Endothelial cell of umbilical vein (primary cell): ENCODE measurements at regions not wholly inside any gene's neighbourhood (a gene's known extent, or its start where the extent isn't known, plus 50 kb on each side); places are given as distances from the start of the nearest gene placed in this dataset.

Experiments
- BruUV-seq: library from RNA; stranded (reverse); fragments of 400-500 nt; replicated peaks from 2 replicates; lab custom pipeline; 2021; lab: Mats Ljungman, UMichigan
- CTCF ChIA-PET: fragments of 300-600, 350-600 bp; sonication (Branson Sonifier 250); formaldehyde crosslinking; loops from one replicate; lab custom pipeline; 2021; ENCODE audit warnings: antibody characterized with exemption, inconsistent platforms; lab: Charles Lee
- POLR2A ChIA-PET: fragments of 300-600, 350-600 bp; sonication (Branson Sonifier 250); formaldehyde crosslinking; loops from one replicate; lab custom pipeline; 2021; ENCODE audit warnings: antibody characterized with exemption, inconsistent platforms; lab: Charles Lee
- DNase-seq: peaks from one replicate; pipeline ENCODE4 v3.0.0-alpha.2; 2011; ENCODE audit warnings: low read depth, low spot score
- FAIRE-seq: peaks from 2 replicates; lab custom pipeline; 2011; peaks lifted over from hg19 to GRCh38; lab: Jason Lieb, UNC
- H2AFZ ChIP-seq: 2 replicates; pipeline ENCODE4 v1.6.0; 2012; ENCODE audit warnings: low read depth, low read length, control low read depth, inconsistent platforms
- H3K27ac ChIP-seq: 2 replicates; pipeline ENCODE4 v1.5.1; 2011; ENCODE audit warnings: low read depth, mild to moderate bottlenecking, control low read depth, low read length, moderate library complexity; ENCODE audit not compliant: insufficient read depth
- H3K27me3 ChIP-seq, 2 experiments: 2 replicates each; pipeline versions ENCODE4 v1.6.0 to v1.6.1; 2011; ENCODE audit warnings: low read length in 2 of 2, mixed read lengths in 1 of 2; ENCODE audit not compliant: control insufficient read depth in 2 of 2, insufficient read depth in 2 of 2
- H3K36me3 ChIP-seq, 2 experiments: 2 replicates in 1 of 2; 3 replicates in 1 of 2; pipeline ENCODE4 v1.5.1; 2011; ENCODE audit warnings: low read length in 2 of 2, mild to moderate bottlenecking in 1 of 2, moderate library complexity in 1 of 2; ENCODE audit not compliant: control insufficient read depth in 2 of 2, insufficient read depth in 2 of 2; ENCODE audit errors: extremely low read depth in 1 of 2
- H3K4me1 ChIP-seq: 3 replicates; pipeline ENCODE4 v1.5.1; 2011; ENCODE audit warnings: mild to moderate bottlenecking, low read length; ENCODE audit not compliant: control insufficient read depth, insufficient read depth; ENCODE audit errors: extremely low read depth
- H3K4me2 ChIP-seq: 2 replicates; pipeline ENCODE4 v1.6.1; 2011; ENCODE audit warnings: low read length, control low read depth, mixed read lengths; ENCODE audit not compliant: insufficient read depth
- H3K4me3 ChIP-seq, 3 experiments: fragments of 200-600 bp in 1 of 3; sonication (generic), shearing (Covaris generic) in 1 of 3; replicated peaks in 1 of 3; 2 replicates each; pipeline ENCODE4 v1.5.1; 2011 to 2016; ENCODE audit warnings: control low read depth in 3 of 3, low read length in 3 of 3, mild to moderate bottlenecking in 2 of 3, inconsistent platforms in 1 of 3, low read depth in 1 of 3, moderate library complexity in 1 of 3; ENCODE audit not compliant: insufficient read depth in 1 of 3
- H3K79me2 ChIP-seq: 2 replicates; pipeline ENCODE4 v1.6.0; 2012; ENCODE audit warnings: low read length, inconsistent platforms; ENCODE audit not compliant: control insufficient read depth, insufficient read depth
- H3K9ac ChIP-seq: replicated peaks from 2 replicates; pipeline ENCODE3; 2011; ENCODE audit warnings: low read length, control low read depth; ENCODE audit not compliant: insufficient read depth; ENCODE audit errors: extremely low read depth
- H3K9me1 ChIP-seq: replicated peaks from 3 replicates; pipeline ENCODE4 v1.6.0; 2011; ENCODE audit warnings: mild to moderate bottlenecking, low read length; ENCODE audit not compliant: control insufficient read depth, insufficient read depth; ENCODE audit errors: extremely low read depth
- H3K9me3 ChIP-seq: replicated peaks from 2 replicates; pipeline ENCODE4 v1.5.1; 2012; ENCODE audit warnings: low read length, inconsistent platforms; ENCODE audit not compliant: control insufficient read depth, insufficient read depth
- H4K20me1 ChIP-seq: replicated peaks from 2 replicates; pipeline ENCODE3; 2011; ENCODE audit warnings: mild to moderate bottlenecking, low read length; ENCODE audit not compliant: control insufficient read depth, insufficient read depth; ENCODE audit errors: extremely low read depth
- CTCF ChIP-seq, 2 donors: IDR thresholded peaks; 1 replicate in 1 of 2; 2 replicates in 1 of 2; pipeline ENCODE4 v1.5.1; 2011; ENCODE audit warnings: low read length in 2 of 2, mild to moderate bottlenecking in 2 of 2, moderate library complexity in 2 of 2, control low read depth in 1 of 2, inconsistent platforms in 1 of 2, low read depth in 1 of 2; ENCODE audit not compliant: insufficient read depth in 1 of 2; ENCODE audit errors: extremely low read depth in 1 of 2
- EZH2 ChIP-seq: IDR thresholded peaks from 2 replicates; pipeline ENCODE4 v1.6.1; 2012; ENCODE audit warnings: borderline replicate concordance, low read depth, mild to moderate bottlenecking, moderate library complexity, low read length, inconsistent platforms; ENCODE audit not compliant: severe bottlenecking
- FOS ChIP-seq: IDR thresholded peaks from 2 replicates; pipeline ENCODE4 v1.6.1; 2011; ENCODE audit warnings: mild to moderate bottlenecking, low read length, moderate library complexity, borderline replicate concordance; ENCODE audit not compliant: insufficient read depth
- GATA2 ChIP-seq: IDR thresholded peaks from 2 replicates; pipeline ENCODE4 v1.7.0; 2011; ENCODE audit warnings: low read depth, mild to moderate bottlenecking, moderate library complexity, mixed read lengths, low read length; ENCODE audit not compliant: insufficient read length, insufficient read depth
- JUN ChIP-seq: IDR thresholded peaks from 2 replicates; pipeline ENCODE4 v1.6.1; 2011; ENCODE audit warnings: borderline replicate concordance, low read depth; ENCODE audit not compliant: insufficient read length, insufficient read depth
- MAX ChIP-seq: IDR thresholded peaks from 2 replicates; pipeline ENCODE4 v1.6.1; 2011; ENCODE audit not compliant: insufficient read depth, insufficient read length
- MYC ChIP-seq: IDR thresholded peaks from one replicate; pipeline ENCODE4 v1.6.1; 2011; ENCODE audit warnings: mild to moderate bottlenecking, low read depth, low read length
- POLR2A ChIP-seq: IDR thresholded peaks from 2 replicates; pipeline ENCODE4 v1.6.1; 2012; ENCODE audit warnings: low read depth, mild to moderate bottlenecking, control low read depth, low read length
- POLR2AphosphoS5 ChIP-seq: IDR thresholded peaks from 2 replicates; pipeline ENCODE4 v1.6.1; 2012; ENCODE audit warnings: low read depth, mild to moderate bottlenecking, control low read depth, low read length, moderate library complexity; ENCODE audit not compliant: insufficient read depth
- dilution Hi-C: fragments of 300-500 bp; cut with MboI; formaldehyde crosslinking; loops from one replicate; pipeline ENCODE4 v1.15.0; 2019; ENCODE audit warnings: low sequenced_read_pairs; ENCODE audit not compliant: extremely low pct_ligation_motif_present
- intact Hi-C: fragments of 100-400 bp; cut with micrococcal nuclease; formaldehyde crosslinking; loops from one replicate; pipeline ENCODE4 v1.10.0; 2022

- Histone ChIP-seq H3K4me2 (no peak overlapping the region), H3K27ac (no peak overlapping the region), H4K20me1 (no peaks in the 10 kb centered on the region), H3K27me3 (no peaks in the 10 kb centered on the region), H3K79me2 (no peaks in the 10 kb centered on the region), H3K36me3 (no peaks in the 10 kb centered on the region), H3K9me1 (no peaks in the 10 kb centered on the region), H3K4me1 (no peaks in the 10 kb centered on the region), H3K4me3 (no peak overlapping the region), H2AFZ (no peak overlapping the region), H3K9ac (no peak overlapping the region), H3K9me3 (no peaks in the 10 kb centered on the region)
- CTCF ChIA-PET: interaction anchor here (1.0 kb wide), 1 partner anchor 16 kb away, joined by 3 read pairs; no protein-coding TSS in a partner anchor
- intact Hi-C loops: no loop called here
- FAIRE-seq: no peak
- TF ChIP-seq FOS (no peak), MYC (no peak), MAX (no peak), POLR2AphosphoS5 (no peak), JUN (no peak), EZH2 (no peak), GATA2 (no peak), CTCF (IDR thresholded peaks at IDR 0.05; ENCODE audit: extremely low read depth in 1 of 2, insufficient read depth in 1 of 2, low read depth in 1 of 2, low read length in 2 of 2) (no peak), POLR2A (no peak)
- POLR2A ChIA-PET: no interaction called here
- no peak for DNase-seq
- dilution Hi-C loops: no loop called here
- no TSS peak for BruUV-seq
Observed at GRCh38 chr6:74289884-74290283, 593.9 kb downstream of the CD109 start.
